K562 (cell line): ENCODE measurements at regions not wholly inside any gene's neighbourhood (a gene's known extent, or its start where the extent isn't known, plus 50 kb on each side); places are given as distances from the start of the nearest gene placed in this dataset.

Source experiments
- ATAC-seq: fragments of 200-7000 bp; cut with Tn5 transposase; 3 replicates; pipeline ENCODE4 v1.9.1; 2020; ENCODE audit warnings: moderate library complexity
- BruUV-seq: library from RNA; stranded (reverse); fragments of 400-500 nt; replicated peaks from 2 replicates; lab custom pipeline; 2021; lab: Mats Ljungman, UMichigan
- CTCF ChIA-PET: fragments of 300-600 bp; formaldehyde crosslinking; extraction: SDS; loops from one replicate; lab custom pipeline; 2021; ENCODE audit warnings: low intra/inter-chr PET ratio; lab: Yijun Ruan, JAX
- POLR2A ChIA-PET: fragments of 300-600, 350-650 bp; sonication (Branson Sonifier 250); formaldehyde crosslinking; extraction: SDS; loops from one replicate; lab custom pipeline; 2021; ENCODE audit warnings: antibody characterized with exemption, inconsistent platforms; lab: Yijun Ruan, JAX
- DNase-seq, 4 experiments: peaks; one replicate each; pipeline versions ENCODE4 v3.0.0 to v3.0.0-alpha.2; 2011 to 2018; ENCODE audit warnings: low spot score in 3 of 4, mixed read lengths in 3 of 4; ENCODE audit errors: extremely low read depth in 1 of 4
- FAIRE-seq: peaks from 2 replicates; lab custom pipeline; 2011; peaks lifted over from hg19 to GRCh38; lab: Jason Lieb, UNC
- H2AFZ ChIP-seq: 2 replicates; pipeline ENCODE4 v1.6.0; 2011; ENCODE audit warnings: low read depth, low read length, control low read depth, inconsistent platforms
- H3K27ac ChIP-seq: fragments of 200-600 bp; 3 replicates; pipeline ENCODE4 v1.8.0; 2011; ENCODE audit warnings: low read depth, mild to moderate bottlenecking, control low read depth, inconsistent platforms, low read length, moderate library complexity, mixed read lengths; ENCODE audit errors: extremely low read depth
- H3K27me3 ChIP-seq, 2 experiments: fragments of 300-600 bp in 1 of 2; 2 replicates in 1 of 2; 3 replicates in 1 of 2; pipeline versions ENCODE4 v1.6.0 to v1.8.0; 2011; ENCODE audit warnings: inconsistent platforms in 2 of 2, low read length in 2 of 2, mild to moderate bottlenecking in 1 of 2, mixed read lengths in 1 of 2, moderate library complexity in 1 of 2; ENCODE audit not compliant: control insufficient read depth in 2 of 2, insufficient read depth in 2 of 2
- H3K36me3 ChIP-seq: fragments of 300-600 bp; 3 replicates; pipeline ENCODE4 v1.8.0; 2011; ENCODE audit warnings: mild to moderate bottlenecking, low read length, inconsistent platforms; ENCODE audit not compliant: control insufficient read depth, insufficient read depth
- H3K4me1 ChIP-seq, 2 experiments: fragments of 200-600 bp in 1 of 2; replicated peaks in 1 of 2; 2 replicates in 1 of 2; 3 replicates in 1 of 2; pipeline versions ENCODE4 v1.5.1 to v1.8.0; 2011; ENCODE audit warnings: inconsistent platforms in 2 of 2, low read length in 2 of 2, mild to moderate bottlenecking in 1 of 2, mixed read lengths in 1 of 2, moderate library complexity in 1 of 2; ENCODE audit not compliant: control insufficient read depth in 2 of 2, insufficient read depth in 2 of 2
- H3K4me2 ChIP-seq: 2 replicates; pipeline ENCODE4 v1.6.1; 2011; ENCODE audit warnings: low read length, control low read depth, inconsistent platforms, mixed read lengths; ENCODE audit not compliant: insufficient read depth
- H3K4me3 ChIP-seq: fragments of 200-600 bp; sonication (generic), shearing (Covaris generic); 2 replicates; pipeline ENCODE4 v1.5.1; 2016; ENCODE audit warnings: control low read depth, inconsistent platforms
- H3K79me2 ChIP-seq: fragments of 200-600 bp; 3 replicates; pipeline ENCODE4 v1.8.0; 2011; ENCODE audit warnings: low read length, inconsistent platforms; ENCODE audit not compliant: control insufficient read depth, insufficient read depth
- H3K9ac ChIP-seq, 2 experiments: 2 replicates each; pipeline versions ENCODE4 v1.6.0 to v1.6.1; 2011; ENCODE audit warnings: low read depth in 2 of 2, low read length in 2 of 2, control low read depth in 1 of 2, inconsistent platforms in 1 of 2, mild to moderate bottlenecking in 1 of 2, mixed read lengths in 1 of 2; ENCODE audit not compliant: insufficient read depth in 1 of 2
- H3K9me1 ChIP-seq: one replicate; pipeline ENCODE4 v1.6.0; 2011; ENCODE audit warnings: inconsistent platforms, mild to moderate bottlenecking, low read length, moderate library complexity; ENCODE audit not compliant: control insufficient read depth, insufficient read depth
- H3K9me3 ChIP-seq: replicated peaks from 2 replicates; pipeline ENCODE4 v1.5.1; 2011; ENCODE audit warnings: low read depth, low read length, inconsistent platforms; ENCODE audit not compliant: control insufficient read depth, insufficient read depth
- H4K20me1 ChIP-seq: replicated peaks from 2 replicates; pipeline ENCODE4 v1.6.1; 2011; ENCODE audit warnings: low read length, inconsistent platforms, mixed read lengths; ENCODE audit not compliant: control insufficient read depth, insufficient read depth
- BCL6 ChIP-seq: fragments of 250-450 bp; sonication (Bioruptor Pico); IDR thresholded peaks from 2 replicates; pipeline ENCODE4 v1.4.0; 2020
- CHD4 ChIP-seq: fragments of 200-600 bp; sonication (generic); IDR thresholded peaks from 3 replicates; pipeline ENCODE4 v1.6.1; 2012; ENCODE audit warnings: low read depth, mild to moderate bottlenecking, mixed read lengths, low read length, inconsistent platforms; ENCODE audit not compliant: insufficient read depth, insufficient replicate concordance, poor library complexity, severe bottlenecking
- MTA2 ChIP-seq: fragments of 450-650 bp; IDR thresholded peaks from 2 replicates; pipeline ENCODE4 v1.6.1; 2016; ENCODE audit warnings: low read depth
- NONO ChIP-seq, 2 experiments: fragments of 200-400 bp in 1 of 2; fragments of 450-650 bp in 1 of 2; formaldehyde crosslinking in 1 of 2; IDR thresholded peaks; 2 replicates each; pipeline ENCODE4 v1.6.1; 2017; ENCODE audit warnings: low read depth in 2 of 2, mild to moderate bottlenecking in 2 of 2, moderate library complexity in 2 of 2, low read length in 1 of 2
- NR3C1 ChIP-seq: sonication (generic); formaldehyde crosslinking; IDR thresholded peaks from 2 replicates; pipeline ENCODE4 v1.8.1; 2022; ENCODE audit warnings: missing genetic modification reagents
- PYGO2 ChIP-seq: fragments of 450-650 bp; IDR thresholded peaks from 2 replicates; pipeline ENCODE4 v1.6.1; 2016; ENCODE audit warnings: mild to moderate bottlenecking, missing genetic modification characterization, moderate library complexity, missing compliant biosample characterization
- RCOR1 ChIP-seq, 2 experiments: IDR thresholded peaks; 2 replicates each; pipeline ENCODE4 v1.6.1; 2012; ENCODE audit warnings: low read depth in 2 of 2, low read length in 2 of 2, borderline replicate concordance in 1 of 2, improper control_type of control experiment in 1 of 2
- XRCC3 ChIP-seq: fragments of 450-650 bp; IDR thresholded peaks from 2 replicates; pipeline ENCODE4 v1.6.1; 2017; ENCODE audit warnings: mild to moderate bottlenecking, moderate library complexity
- YBX1 ChIP-seq: fragments of 450-650 bp; IDR thresholded peaks from 2 replicates; pipeline ENCODE4 v1.7.1; 2016; ENCODE audit warnings: mild to moderate bottlenecking
- ZNF354B ChIP-seq: fragments of 250-450 bp; sonication (Bioruptor Pico); IDR thresholded peaks from 2 replicates; pipeline ENCODE4 v1.4.0; 2020
- ZNF589 ChIP-seq: fragments of 200-800 bp; sonication (Bioruptor generic); IDR thresholded peaks from 2 replicates; pipeline ENCODE4 v1.6.1; 2016; ENCODE audit warnings: low read depth, missing genetic modification characterization, missing compliant biosample characterization
- whole genome bisulfite sequencing: fragments of 100-300 bp; shearing (Covaris generic); methylation state at CpG from one replicate; pipeline ENCODE4 v1.1.6; 2016; ENCODE audit warnings: low coverage, mixed read lengths; ENCODE audit not compliant: insufficient coverage; ENCODE audit errors: missing lambda C conversion rate; 5-methylcytosine and 5-hydroxymethylcytosine counted together
- in situ Hi-C: fragments of 300-500 bp; cut with MboI; formaldehyde crosslinking; loops from 4 replicates; pipeline ENCODE4 v1.15.0; 2018; ENCODE audit warnings: inconsistent platforms, mixed read lengths
- intact Hi-C: fragments of 100-400 bp; cut with micrococcal nuclease; formaldehyde crosslinking; loops from 2 replicates; pipeline ENCODE4 v1.14.2; 2022
- TF ChIP-seq, protein P1 (sequence below), 2 experiments: fragments of 450-650 bp in 1 of 2; IDR thresholded peaks; 2 replicates each; pipeline ENCODE4 v1.6.1; 2011 to 2017; ENCODE audit warnings: low read depth in 2 of 2, antibody characterized with exemption in 1 of 2, borderline replicate concordance in 1 of 2, low read length in 1 of 2, mild to moderate bottlenecking in 1 of 2, mixed read lengths in 1 of 2; ENCODE audit not compliant: control insufficient read depth in 1 of 2
- TF ChIP-seq, protein P2 (sequence below), 2 experiments: fragments of 150-350 bp in 1 of 2; IDR thresholded peaks; 2 replicates each; pipeline ENCODE4 v1.6.1; 2012 to 2016; ENCODE audit warnings: low read depth in 2 of 2, low read length in 2 of 2, mild to moderate bottlenecking in 1 of 2, moderate library complexity in 1 of 2
- TF ChIP-seq, protein P3 (sequence below): fragments of 450-650 bp; formaldehyde crosslinking; IDR thresholded peaks from 2 replicates; pipeline ENCODE4 v1.4.0; 2020; ENCODE audit warnings: mild to moderate bottlenecking, mixed read lengths

DNA sequence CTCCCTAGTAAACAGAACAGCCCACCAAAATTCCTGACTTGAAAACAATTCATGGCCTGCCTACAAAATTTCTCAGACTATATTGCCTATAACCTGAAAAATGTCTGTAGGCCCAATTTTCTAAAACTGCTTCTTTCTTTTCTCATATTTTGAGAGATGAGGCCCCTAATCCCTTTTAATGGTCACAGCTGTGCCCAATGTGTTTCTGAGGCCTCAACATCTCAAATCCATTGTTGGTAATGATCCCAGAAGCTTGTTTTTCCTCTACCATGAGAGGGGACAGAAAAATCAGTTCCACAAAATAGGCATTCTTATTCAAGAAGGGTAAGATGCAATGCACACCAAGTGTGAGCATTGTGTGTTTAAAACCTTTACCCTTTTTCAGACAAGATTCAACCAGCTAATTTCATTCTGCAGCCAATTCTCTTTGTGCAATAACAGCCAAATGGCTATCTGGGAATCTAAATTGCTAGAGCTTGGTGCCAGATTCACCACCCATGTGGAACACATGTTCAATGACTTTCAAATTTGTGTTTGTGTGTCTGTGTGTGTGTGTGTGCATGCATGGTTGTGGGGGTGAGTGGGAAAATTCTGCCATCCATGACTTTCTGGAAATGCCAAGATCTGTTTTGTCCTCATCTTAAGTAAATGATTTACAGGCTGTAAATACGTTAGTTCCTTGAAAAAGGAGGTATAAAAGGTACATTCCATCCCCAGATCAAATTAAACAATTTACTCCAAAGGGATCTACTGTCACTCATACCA is 319.5 kb downstream of the TNS1 start:
- Histone ChIP-seq H3K79me2 (no peaks in the 10 kb centered on the region), H3K4me3 (no peak overlapping the region), H3K4me1 (no peaks in the 10 kb centered on the region), H3K27me3 (no peaks in the 10 kb centered on the region), H3K4me2 (no peak overlapping the region), H4K20me1 (no peaks in the 10 kb centered on the region), H3K27ac (no peak overlapping the region), H3K36me3 (no peaks in the 10 kb centered on the region), H3K9me3 (no peaks in the 10 kb centered on the region), H2AFZ (no peak overlapping the region), H3K9ac (no peak overlapping the region), H3K9me1 (no peaks in the 10 kb centered on the region)
- ATAC-seq, result no peak
- ChIA-PET CTCF (no interaction called here), POLR2A (no interaction called here)
- WGBS, result 0% methylated on average over 1 of the region's 1 CpG
- no peak for DNase-seq
- in situ Hi-C loops, result no loop called here
- TF ChIP-seq XRCC3, result no peak
- TF ChIP-seq, protein P1, sequence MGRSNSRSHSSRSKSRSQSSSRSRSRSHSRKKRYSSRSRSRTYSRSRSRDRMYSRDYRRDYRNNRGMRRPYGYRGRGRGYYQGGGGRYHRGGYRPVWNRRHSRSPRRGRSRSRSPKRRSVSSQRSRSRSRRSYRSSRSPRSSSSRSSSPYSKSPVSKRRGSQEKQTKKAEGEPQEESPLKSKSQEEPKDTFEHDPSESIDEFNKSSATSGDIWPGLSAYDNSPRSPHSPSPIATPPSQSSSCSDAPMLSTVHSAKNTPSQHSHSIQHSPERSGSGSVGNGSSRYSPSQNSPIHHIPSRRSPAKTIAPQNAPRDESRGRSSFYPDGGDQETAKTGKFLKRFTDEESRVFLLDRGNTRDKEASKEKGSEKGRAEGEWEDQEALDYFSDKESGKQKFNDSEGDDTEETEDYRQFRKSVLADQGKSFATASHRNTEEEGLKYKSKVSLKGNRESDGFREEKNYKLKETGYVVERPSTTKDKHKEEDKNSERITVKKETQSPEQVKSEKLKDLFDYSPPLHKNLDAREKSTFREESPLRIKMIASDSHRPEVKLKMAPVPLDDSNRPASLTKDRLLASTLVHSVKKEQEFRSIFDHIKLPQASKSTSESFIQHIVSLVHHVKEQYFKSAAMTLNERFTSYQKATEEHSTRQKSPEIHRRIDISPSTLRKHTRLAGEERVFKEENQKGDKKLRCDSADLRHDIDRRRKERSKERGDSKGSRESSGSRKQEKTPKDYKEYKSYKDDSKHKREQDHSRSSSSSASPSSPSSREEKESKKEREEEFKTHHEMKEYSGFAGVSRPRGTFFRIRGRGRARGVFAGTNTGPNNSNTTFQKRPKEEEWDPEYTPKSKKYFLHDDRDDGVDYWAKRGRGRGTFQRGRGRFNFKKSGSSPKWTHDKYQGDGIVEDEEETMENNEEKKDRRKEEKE (IDR thresholded peaks at IDR 0.05; ENCODE audit: borderline replicate concordance in 1 of 2, control insufficient read depth in 1 of 2, low read depth in 2 of 2, low read length in 1 of 2), result no peak
- TF ChIP-seq, protein P2, sequence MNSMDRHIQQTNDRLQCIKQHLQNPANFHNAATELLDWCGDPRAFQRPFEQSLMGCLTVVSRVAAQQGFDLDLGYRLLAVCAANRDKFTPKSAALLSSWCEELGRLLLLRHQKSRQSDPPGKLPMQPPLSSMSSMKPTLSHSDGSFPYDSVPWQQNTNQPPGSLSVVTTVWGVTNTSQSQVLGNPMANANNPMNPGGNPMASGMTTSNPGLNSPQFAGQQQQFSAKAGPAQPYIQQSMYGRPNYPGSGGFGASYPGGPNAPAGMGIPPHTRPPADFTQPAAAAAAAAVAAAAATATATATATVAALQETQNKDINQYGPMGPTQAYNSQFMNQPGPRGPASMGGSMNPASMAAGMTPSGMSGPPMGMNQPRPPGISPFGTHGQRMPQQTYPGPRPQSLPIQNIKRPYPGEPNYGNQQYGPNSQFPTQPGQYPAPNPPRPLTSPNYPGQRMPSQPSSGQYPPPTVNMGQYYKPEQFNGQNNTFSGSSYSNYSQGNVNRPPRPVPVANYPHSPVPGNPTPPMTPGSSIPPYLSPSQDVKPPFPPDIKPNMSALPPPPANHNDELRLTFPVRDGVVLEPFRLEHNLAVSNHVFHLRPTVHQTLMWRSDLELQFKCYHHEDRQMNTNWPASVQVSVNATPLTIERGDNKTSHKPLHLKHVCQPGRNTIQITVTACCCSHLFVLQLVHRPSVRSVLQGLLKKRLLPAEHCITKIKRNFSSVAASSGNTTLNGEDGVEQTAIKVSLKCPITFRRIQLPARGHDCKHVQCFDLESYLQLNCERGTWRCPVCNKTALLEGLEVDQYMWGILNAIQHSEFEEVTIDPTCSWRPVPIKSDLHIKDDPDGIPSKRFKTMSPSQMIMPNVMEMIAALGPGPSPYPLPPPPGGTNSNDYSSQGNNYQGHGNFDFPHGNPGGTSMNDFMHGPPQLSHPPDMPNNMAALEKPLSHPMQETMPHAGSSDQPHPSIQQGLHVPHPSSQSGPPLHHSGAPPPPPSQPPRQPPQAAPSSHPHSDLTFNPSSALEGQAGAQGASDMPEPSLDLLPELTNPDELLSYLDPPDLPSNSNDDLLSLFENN (IDR thresholded peaks at IDR 0.05; ENCODE audit: low read depth in 2 of 2, low read length in 2 of 2), result no peak
- no peak for TF ChIP-seq ZNF589
- no peak for TF ChIP-seq YBX1
- TF ChIP-seq MTA2, result no peak
- TF ChIP-seq CHD4, result no peak
- TF ChIP-seq PYGO2, result no peak
- TF ChIP-seq ZNF354B (CRISPR knock-in tag), result no peak
- no peak for TF ChIP-seq NR3C1 (CRISPR knock-in tag)
- TF ChIP-seq RCOR1 (IDR thresholded peaks at IDR 0.05; ENCODE audit: borderline replicate concordance in 1 of 2, low read depth in 2 of 2, low read length in 2 of 2), result no peak
- no peak for TF ChIP-seq BCL6 (CRISPR knock-in tag)
- no peak for TF ChIP-seq NONO (IDR thresholded peaks at IDR 0.05; ENCODE audit: low read depth in 2 of 2, low read length in 1 of 2)
- TF ChIP-seq, protein P3, sequence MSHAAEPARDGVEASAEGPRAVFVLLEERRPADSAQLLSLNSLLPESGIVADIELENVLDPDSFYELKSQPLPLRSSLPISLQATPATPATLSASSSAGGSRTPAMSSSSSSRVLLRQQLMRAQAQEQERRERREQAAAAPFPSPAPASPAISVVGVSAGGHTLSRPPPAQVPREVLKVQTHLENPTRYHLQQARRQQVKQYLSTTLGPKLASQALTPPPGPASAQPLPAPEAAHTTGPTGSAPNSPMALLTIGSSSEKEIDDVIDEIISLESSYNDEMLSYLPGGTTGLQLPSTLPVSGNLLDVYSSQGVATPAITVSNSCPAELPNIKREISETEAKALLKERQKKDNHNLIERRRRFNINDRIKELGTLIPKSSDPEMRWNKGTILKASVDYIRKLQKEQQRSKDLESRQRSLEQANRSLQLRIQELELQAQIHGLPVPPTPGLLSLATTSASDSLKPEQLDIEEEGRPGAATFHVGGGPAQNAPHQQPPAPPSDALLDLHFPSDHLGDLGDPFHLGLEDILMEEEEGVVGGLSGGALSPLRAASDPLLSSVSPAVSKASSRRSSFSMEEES, result no peak
- no TSS peak for BruUV-seq
- no peak for FAIRE-seq
- intact Hi-C loops, result no loop called here
